ENCODE measurements at regions not wholly inside any gene's neighbourhood (a gene's known extent, or its start where the extent isn't known, plus 50 kb on each side); places are given as distances from the start of the nearest gene placed in this dataset.

- H3K79me2 ChIP-seq (ENCODE audit: control insufficient read depth in 1 of 2, insufficient read depth in 2 of 2, low read length in 2 of 2) = no peaks in the 10 kb centered on the region
- FAIRE-seq (no peak), DNase-seq (ENCODE audit: low read depth in 1 of 2, low spot score in 2 of 2) (no peak)
- H3K18ac ChIP-seq (ENCODE audit: extremely low read depth, low read length) = no peak overlapping the region
- H2BK20ac ChIP-seq (ENCODE audit: low read length) = no peak overlapping the region
- H2BK5ac ChIP-seq (ENCODE audit: low read depth, low read length) = no peak overlapping the region
- ChIA-PET CTCF (ENCODE audit: partially characterized antibody) (no interaction called here), POLR2A (ENCODE audit: partially characterized antibody) (no interaction called here)
- no peak overlapping the region for H4K5ac ChIP-seq (ENCODE audit: insufficient read length, low read depth, low read length)
- WGBS, 2 experiments (ENCODE audit: extremely low coverage in 1 of 2, insufficient coverage in 1 of 2, insufficient read length in 1 of 2, insufficient replicate concordance in 2 of 2, low coverage in 1 of 2, low lambda C conversion rate in 2 of 2, missing lambda C conversion rate in 1 of 2) = 80% methylated on average over 3 of the region's 3 CpGs; no CpG with 5 or more reads in 1 of the 2 experiments
- no peaks in the 10 kb centered on the region for H3K27me3 ChIP-seq (replicated peaks in 1 of 4; ENCODE audit: control insufficient read depth in 3 of 4, extremely low read depth in 1 of 4, insufficient read depth in 3 of 4, low read length in 3 of 4)
- H3K4me2 ChIP-seq (ENCODE audit: insufficient read depth in 1 of 2, low read depth in 2 of 2, low read length in 2 of 2) = no peak overlapping the region
- TF ChIP-seq RXRA (IDR thresholded peaks at IDR 0.05; ENCODE audit: insufficient read depth, low read depth, low read length) (no peak), RNF2 (IDR thresholded peaks at IDR 0.05; ENCODE audit: borderline replicate concordance, low read depth, low read length, missing control alignments, poor library complexity, severe bottlenecking) (no peak), SP2 (IDR thresholded peaks at IDR 0.05; ENCODE audit: low read length) (no peak), POLR2A (IDR thresholded peaks at IDR 0.05; ENCODE audit: control extremely low read depth in 1 of 2, low read depth in 2 of 2, low read length in 2 of 2) (no peak), SP1 (IDR thresholded peaks at IDR 0.05; ENCODE audit: low read depth, low read length) (no peak)
- H4K20me1 ChIP-seq (replicated peaks in 1 of 2; ENCODE audit: control insufficient read depth in 1 of 2, insufficient read depth in 2 of 2, low read length in 2 of 2) = no peaks in the 10 kb centered on the region
- no peak overlapping the region for H3K9ac ChIP-seq (replicated peaks in 1 of 4; ENCODE audit: extremely low read depth in 1 of 4, low read depth in 3 of 4, low read length in 3 of 4)
- H2AFZ ChIP-seq (ENCODE audit: low read length) = no peak overlapping the region
- no peak overlapping the region for H2AK5ac ChIP-seq (ENCODE audit: low read depth, low read length)
- H4K8ac ChIP-seq (ENCODE audit: extremely low read depth, insufficient read depth, low read length) = no peak overlapping the region
- H3K14ac ChIP-seq (ENCODE audit: insufficient read length) = no peak overlapping the region
- no peak overlapping the region for H3K4me3 ChIP-seq (ENCODE audit: extremely low read depth in 1 of 4, insufficient read depth in 2 of 4, low read depth in 3 of 4, low read length in 4 of 4)
- no peak overlapping the region for H4K91ac ChIP-seq (replicated peaks; ENCODE audit: insufficient read length, low read length)
- H3K9me3 ChIP-seq (ENCODE audit: insufficient read depth in 2 of 2, low read depth in 1 of 2, low read length in 1 of 2) = no peaks in the 10 kb centered on the region
- H3K23ac ChIP-seq (ENCODE audit: insufficient read length) = no peak overlapping the region
- no peaks in the 10 kb centered on the region for H3K36me3 ChIP-seq (ENCODE audit: control insufficient read depth in 2 of 4, insufficient read depth in 4 of 4, low read length in 3 of 4)
- no peak overlapping the region for H3K27ac ChIP-seq (ENCODE audit: low read depth, low read length)
- no peak overlapping the region for H2BK15ac ChIP-seq (ENCODE audit: low read length)
- no peak overlapping the region for H3K4ac ChIP-seq (replicated peaks; ENCODE audit: insufficient read length, low read depth, low read length)
- no peaks in the 10 kb centered on the region for H3K79me1 ChIP-seq (ENCODE audit: low read depth, low read length)
- no peak overlapping the region for H2BK12ac ChIP-seq (ENCODE audit: low read depth, low read length)
- H3K56ac ChIP-seq (replicated peaks; ENCODE audit: insufficient read length, low read depth, low read length) = no peak overlapping the region
- no peaks in the 10 kb centered on the region for H3K23me2 ChIP-seq (ENCODE audit: low read depth, low read length)
- no peaks in the 10 kb centered on the region for H3K4me1 ChIP-seq (replicated peaks in 1 of 4; ENCODE audit: control insufficient read depth in 3 of 4, insufficient read depth in 4 of 4, low read length in 3 of 4)
- no peak overlapping the region for H2BK120ac ChIP-seq (replicated peaks; ENCODE audit: low read depth, low read length)
These were observed 1244.0 kb downstream of the AACS start for GRCh38 chr12:126309278-126309677.
